Endothelial cell of umbilical vein (primary cell): ENCODE measurements at regions not wholly inside any gene's neighbourhood (a gene's known extent, or its start where the extent isn't known, plus 50 kb on each side); places are given as distances from the start of the nearest gene placed in this dataset.

ENCODE experiments used
- BruUV-seq: library from RNA; stranded (reverse); fragments of 400-500 nt; replicated peaks from 2 replicates; lab custom pipeline; 2021; lab: Mats Ljungman, UMichigan
- CTCF ChIA-PET: fragments of 300-600, 350-600 bp; sonication (Branson Sonifier 250); formaldehyde crosslinking; loops from one replicate; lab custom pipeline; 2021; ENCODE audit warnings: antibody characterized with exemption, inconsistent platforms; lab: Charles Lee
- POLR2A ChIA-PET: fragments of 300-600, 350-600 bp; sonication (Branson Sonifier 250); formaldehyde crosslinking; loops from one replicate; lab custom pipeline; 2021; ENCODE audit warnings: antibody characterized with exemption, inconsistent platforms; lab: Charles Lee
- DNase-seq: peaks from one replicate; pipeline ENCODE4 v3.0.0-alpha.2; 2011; ENCODE audit warnings: low read depth, low spot score
- FAIRE-seq: peaks from 2 replicates; lab custom pipeline; 2011; peaks lifted over from hg19 to GRCh38; lab: Jason Lieb, UNC
- H2AFZ ChIP-seq: 2 replicates; pipeline ENCODE4 v1.6.0; 2012; ENCODE audit warnings: low read depth, low read length, control low read depth, inconsistent platforms
- H3K27ac ChIP-seq: 2 replicates; pipeline ENCODE4 v1.5.1; 2011; ENCODE audit warnings: low read depth, mild to moderate bottlenecking, control low read depth, low read length, moderate library complexity; ENCODE audit not compliant: insufficient read depth
- H3K27me3 ChIP-seq, 2 experiments: 2 replicates each; pipeline versions ENCODE4 v1.6.0 to v1.6.1; 2011; ENCODE audit warnings: low read length in 2 of 2, mixed read lengths in 1 of 2; ENCODE audit not compliant: control insufficient read depth in 2 of 2, insufficient read depth in 2 of 2
- H3K36me3 ChIP-seq, 2 experiments: 2 replicates in 1 of 2; 3 replicates in 1 of 2; pipeline ENCODE4 v1.5.1; 2011; ENCODE audit warnings: low read length in 2 of 2, mild to moderate bottlenecking in 1 of 2, moderate library complexity in 1 of 2; ENCODE audit not compliant: control insufficient read depth in 2 of 2, insufficient read depth in 2 of 2; ENCODE audit errors: extremely low read depth in 1 of 2
- H3K4me1 ChIP-seq: 3 replicates; pipeline ENCODE4 v1.5.1; 2011; ENCODE audit warnings: mild to moderate bottlenecking, low read length; ENCODE audit not compliant: control insufficient read depth, insufficient read depth; ENCODE audit errors: extremely low read depth
- H3K4me2 ChIP-seq: 2 replicates; pipeline ENCODE4 v1.6.1; 2011; ENCODE audit warnings: low read length, control low read depth, mixed read lengths; ENCODE audit not compliant: insufficient read depth
- H3K4me3 ChIP-seq, 3 experiments: fragments of 200-600 bp in 1 of 3; sonication (generic), shearing (Covaris generic) in 1 of 3; replicated peaks in 1 of 3; 2 replicates each; pipeline ENCODE4 v1.5.1; 2011 to 2016; ENCODE audit warnings: control low read depth in 3 of 3, low read length in 3 of 3, mild to moderate bottlenecking in 2 of 3, inconsistent platforms in 1 of 3, low read depth in 1 of 3, moderate library complexity in 1 of 3; ENCODE audit not compliant: insufficient read depth in 1 of 3
- H3K79me2 ChIP-seq: 2 replicates; pipeline ENCODE4 v1.6.0; 2012; ENCODE audit warnings: low read length, inconsistent platforms; ENCODE audit not compliant: control insufficient read depth, insufficient read depth
- H3K9ac ChIP-seq: replicated peaks from 2 replicates; pipeline ENCODE3; 2011; ENCODE audit warnings: low read length, control low read depth; ENCODE audit not compliant: insufficient read depth; ENCODE audit errors: extremely low read depth
- H3K9me1 ChIP-seq: replicated peaks from 3 replicates; pipeline ENCODE4 v1.6.0; 2011; ENCODE audit warnings: mild to moderate bottlenecking, low read length; ENCODE audit not compliant: control insufficient read depth, insufficient read depth; ENCODE audit errors: extremely low read depth
- H3K9me3 ChIP-seq: replicated peaks from 2 replicates; pipeline ENCODE4 v1.5.1; 2012; ENCODE audit warnings: low read length, inconsistent platforms; ENCODE audit not compliant: control insufficient read depth, insufficient read depth
- H4K20me1 ChIP-seq: replicated peaks from 2 replicates; pipeline ENCODE3; 2011; ENCODE audit warnings: mild to moderate bottlenecking, low read length; ENCODE audit not compliant: control insufficient read depth, insufficient read depth; ENCODE audit errors: extremely low read depth
- FOS ChIP-seq: IDR thresholded peaks from 2 replicates; pipeline ENCODE4 v1.6.1; 2011; ENCODE audit warnings: mild to moderate bottlenecking, low read length, moderate library complexity, borderline replicate concordance; ENCODE audit not compliant: insufficient read depth
- GATA2 ChIP-seq: IDR thresholded peaks from 2 replicates; pipeline ENCODE4 v1.7.0; 2011; ENCODE audit warnings: low read depth, mild to moderate bottlenecking, moderate library complexity, mixed read lengths, low read length; ENCODE audit not compliant: insufficient read length, insufficient read depth
- POLR2A ChIP-seq: IDR thresholded peaks from 2 replicates; pipeline ENCODE4 v1.6.1; 2012; ENCODE audit warnings: low read depth, mild to moderate bottlenecking, control low read depth, low read length
- dilution Hi-C: fragments of 300-500 bp; cut with MboI; formaldehyde crosslinking; loops from one replicate; pipeline ENCODE4 v1.15.0; 2019; ENCODE audit warnings: low sequenced_read_pairs; ENCODE audit not compliant: extremely low pct_ligation_motif_present
- intact Hi-C: fragments of 100-400 bp; cut with micrococcal nuclease; formaldehyde crosslinking; loops from one replicate; pipeline ENCODE4 v1.10.0; 2022
- TF ChIP-seq, protein P1 (sequence below): IDR thresholded peaks from 2 replicates; pipeline ENCODE4 v1.6.1; 2011; ENCODE audit not compliant: insufficient read depth, insufficient read length

DNA sequence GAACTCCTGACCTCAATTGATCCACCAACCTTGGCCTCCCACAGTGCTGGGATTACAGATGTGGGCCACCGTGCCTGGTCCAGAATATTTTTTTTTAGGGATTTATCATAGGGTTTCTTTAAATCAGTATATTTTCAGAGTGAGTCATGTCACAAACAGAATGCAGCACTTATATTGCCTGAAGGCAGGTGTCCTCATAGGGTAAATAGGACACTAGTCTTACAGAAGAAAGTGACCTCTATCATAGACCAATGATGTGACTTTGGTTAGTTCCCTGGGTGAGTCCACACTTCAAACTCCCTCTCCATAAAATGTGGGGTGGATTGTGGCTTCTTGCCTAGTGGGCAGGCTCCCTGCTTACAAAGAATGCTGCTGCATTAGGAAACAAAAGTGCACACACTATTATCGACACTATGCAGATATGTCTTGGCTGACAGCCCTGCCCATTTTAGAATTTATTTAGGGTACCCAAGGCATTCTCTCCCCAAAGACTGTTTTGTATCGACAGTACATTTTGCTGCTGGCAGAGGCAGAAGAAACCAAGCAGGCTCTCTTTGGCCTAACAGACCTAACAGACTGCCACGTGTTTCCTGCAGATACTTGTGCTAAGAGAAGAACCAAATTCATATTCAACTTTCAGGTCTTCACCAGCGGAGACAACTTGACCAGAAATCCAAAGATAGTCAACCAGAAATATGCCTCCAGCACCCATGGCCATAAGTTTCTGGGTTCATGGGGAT is 125.0 kb downstream of the MOBP start:
- ChIA-PET POLR2A (no interaction called here), CTCF (interaction anchor here (1.1 kb wide), 1 partner anchor 23 kb away, joined by 4 read pairs; no protein-coding TSS in a partner anchor)
- no peak overlapping the region for H3K27ac ChIP-seq
- peak; percentile 64 for DNase-seq
- peak overlapping the region; percentile 61 for H2AFZ ChIP-seq
- no TSS peak for BruUV-seq
- dilution Hi-C loops, result no loop called here
- H3K4me2 ChIP-seq, result no peak overlapping the region
- H3K4me1 ChIP-seq, result peaks cover 6% of the 10 kb centered on the region
- no peaks in the 10 kb centered on the region for H3K9me3 ChIP-seq
- H3K4me3 ChIP-seq, result no peak overlapping the region
- no peak for TF ChIP-seq FOS
- TF ChIP-seq, protein P1, sequence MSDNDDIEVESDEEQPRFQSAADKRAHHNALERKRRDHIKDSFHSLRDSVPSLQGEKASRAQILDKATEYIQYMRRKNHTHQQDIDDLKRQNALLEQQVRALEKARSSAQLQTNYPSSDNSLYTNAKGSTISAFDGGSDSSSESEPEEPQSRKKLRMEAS, result peak; percentile 20
- H3K36me3 ChIP-seq, result no peaks in the 10 kb centered on the region
- FAIRE-seq, result no peak
- H3K79me2 ChIP-seq, result no peaks in the 10 kb centered on the region
- intact Hi-C loops, result loop anchor here (2.0 kb wide), 1 partner anchor 46 kb away; no protein-coding TSS in a partner anchor
- no peaks in the 10 kb centered on the region for H3K27me3 ChIP-seq
- H4K20me1 ChIP-seq, result no peaks in the 10 kb centered on the region
- no peak overlapping the region for H3K9ac ChIP-seq
- H3K9me1 ChIP-seq, result no peaks in the 10 kb centered on the region

DNA sequence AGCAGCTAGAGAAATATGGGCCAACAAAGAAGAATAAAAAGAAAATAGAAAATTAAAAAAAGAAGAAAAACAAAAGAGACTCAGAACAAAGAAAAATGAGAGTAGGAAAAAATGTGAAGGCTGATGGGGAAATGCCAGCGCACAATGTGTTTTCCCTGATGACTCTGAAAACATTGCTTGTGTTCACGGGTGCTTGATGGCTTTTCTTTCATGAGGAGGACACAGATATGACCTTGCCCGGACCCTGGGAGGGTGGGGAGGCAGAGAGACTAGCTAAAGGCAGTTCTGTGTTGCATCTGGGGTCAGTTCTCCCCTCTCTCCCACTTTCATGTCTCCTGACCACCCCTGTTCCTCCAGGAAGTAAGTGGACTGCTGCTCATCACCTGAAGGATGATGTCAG is 125.9 kb downstream of the MOBP start:
- Histone ChIP-seq H3K27me3 (no peaks in the 10 kb centered on the region), H3K4me2 (no peak overlapping the region), H3K4me1 (peaks cover 6% of the 10 kb centered on the region), H3K9ac (no peak overlapping the region), H3K9me1 (no peaks in the 10 kb centered on the region), H3K27ac (peak overlapping the region; percentile 13), H3K79me2 (no peaks in the 10 kb centered on the region), H2AFZ (peak overlapping the region; percentile 61), H4K20me1 (no peaks in the 10 kb centered on the region), H3K36me3 (no peaks in the 10 kb centered on the region), H3K9me3 (no peaks in the 10 kb centered on the region), H3K4me3 (no peak overlapping the region)
- ChIA-PET CTCF (interaction anchor here (1.1 kb wide), 1 partner anchor 23 kb away, joined by 4 read pairs; no protein-coding TSS in a partner anchor), POLR2A (no interaction called here)
- dilution Hi-C loops, result no loop called here
- no peak for TF ChIP-seq POLR2A
- no peak for TF ChIP-seq GATA2
- no peak for TF ChIP-seq FOS
- DNase-seq, result peak; percentile 87
- intact Hi-C loops, result loop anchor here (2.0 kb wide), 1 partner anchor 45 kb away; no protein-coding TSS in a partner anchor
- no TSS peak for BruUV-seq
- no peak for FAIRE-seq
